HG03139 (cell line): ENCODE measurements at regions not wholly inside any gene's neighbourhood (a gene's known extent, or its start where the extent isn't known, plus 50 kb on each side); places are given as distances from the start of the nearest gene placed in this dataset.

Experiments used
- ATAC-seq: cut with Tn5 transposase; IDR thresholded peaks from one replicate; pipeline ENCODE4 v1.9.1; 2021; ENCODE audit not compliant: unreplicated experiment

- ATAC-seq, result no peak
These were observed 79.4 kb upstream of the PRKCQ start for GRCh38 chr10:6659451-6659850.

- no peak for ATAC-seq
These were observed 77.6 kb upstream of the PRKCQ start for GRCh38 chr10:6657669-6658068.

GRCh38 chr10:6657196-6657595 lies 77.1 kb upstream of the PRKCQ start:
- ATAC-seq, result no peak

- ATAC-seq, result no peak
These were observed 74.5 kb upstream of the PRKCQ start for GRCh38 chr10:6654571-6654970.

- no peak for ATAC-seq
These were observed 70.5 kb upstream of the PRKCQ start for GRCh38 chr10:6650586-6650985.

GRCh38 chr10:6649903-6650302 lies 69.8 kb upstream of the PRKCQ start:
- ATAC-seq, result no peak

GRCh38 chr10:6648894-6649720 lies 69.0 kb upstream of the PRKCQ start:
- no peak for ATAC-seq

- ATAC-seq, result no peak
These were observed 67.9 kb upstream of the PRKCQ start for GRCh38 chr10:6647811-6648526.

GRCh38 chr10:6643962-6644361 lies 63.9 kb upstream of the PRKCQ start:
- ATAC-seq, result no peak

- no peak for ATAC-seq
These were observed 62.8 kb upstream of the PRKCQ start for GRCh38 chr10:6642876-6643275.

- ATAC-seq, result no peak
These were observed 60.5 kb upstream of the PRKCQ start for GRCh38 chr10:6640433-6641040.

- no peak for ATAC-seq
These were observed 57.0 kb upstream of the PRKCQ start for GRCh38 chr10:6637053-6637452.

- no peak for ATAC-seq
These were observed 55.7 kb upstream of the PRKCQ start for GRCh38 chr10:6635784-6636183.
